HCT116 (cell line): ENCODE measurements at regions not wholly inside any gene's neighbourhood (a gene's known extent, or its start where the extent isn't known, plus 50 kb on each side); places are given as distances from the start of the nearest gene placed in this dataset.

Experiments used
- ATAC-seq: fragments of 200-7000 bp; cut with Tn5 transposase; 2 replicates; pipeline ENCODE4 v1.9.1; 2020; ENCODE audit warnings: mild to moderate bottlenecking, moderate library complexity
- BruUV-seq: library from RNA; stranded (reverse); fragments of 400-500 nt; replicated peaks from 2 replicates; lab custom pipeline; 2021; lab: Mats Ljungman, UMichigan
- CTCF ChIA-PET: fragments of 300-600 bp; sonication (Branson Sonifier 250); formaldehyde crosslinking; loops from one replicate; lab custom pipeline; 2021; ENCODE audit warnings: antibody characterized with exemption; lab: Charles Lee
- POLR2A ChIA-PET: fragments of 300-600, 350-600 bp; sonication (Branson Sonifier 250); formaldehyde crosslinking; loops from one replicate; lab custom pipeline; 2021; ENCODE audit warnings: antibody characterized with exemption; lab: Charles Lee
- RAD21 ChIA-PET, 2 experiments: fragments of 300-600 bp; sonication (Branson Sonifier 250); formaldehyde crosslinking; loops; one replicate each; lab custom pipeline; 2023; ENCODE audit warnings: low total read pairs in 2 of 2; ENCODE audit not compliant: uncharacterized antibody in 2 of 2, unreplicated experiment in 2 of 2, low non-redundant PET in 1 of 2; lab: Charles Lee
- DNase-seq: peaks from one replicate; pipeline ENCODE4 v3.0.0-alpha.2; 2010; ENCODE audit warnings: low read depth, low spot score
- H2AFZ ChIP-seq: fragments of 200-600 bp; shearing (Covaris generic), sonication (generic); 2 replicates; pipeline ENCODE4 v1.6.1; 2017; ENCODE audit warnings: low read depth, mixed run types, mixed read lengths, antibody characterized with exemption, low read length; ENCODE audit not compliant: poor library complexity, severe bottlenecking
- H3K27ac ChIP-seq: 2 replicates; pipeline ENCODE4 v1.5.1; 2012; ENCODE audit warnings: low read depth, low read length
- H3K27me3 ChIP-seq: fragments of 200-600 bp; sonication (generic); 2 replicates; pipeline ENCODE4 v1.6.1; 2016; ENCODE audit warnings: mixed run types, low read length, mixed read lengths; ENCODE audit not compliant: insufficient read depth
- H3K36me3 ChIP-seq, 2 experiments: fragments of 200-500 bp in 1 of 2; fragments of 200-600 bp in 1 of 2; sonication (Bioruptor generic) in 1 of 2; sonication (generic) in 1 of 2; 2 replicates each; pipeline versions ENCODE4 v1.5.1 to v1.6.1; 2014 to 2016; ENCODE audit warnings: low read length in 2 of 2, inconsistent platforms in 1 of 2, mixed read lengths in 1 of 2, mixed run types in 1 of 2; ENCODE audit not compliant: insufficient read depth in 2 of 2, control insufficient read depth in 1 of 2
- H3K4me1 ChIP-seq, 2 experiments: fragments of 200-600 bp in 1 of 2; sonication (generic) in 1 of 2; 2 replicates each; pipeline versions ENCODE4 v1.5.1 to v1.6.1; 2012 to 2017; ENCODE audit warnings: low read length in 2 of 2, inconsistent platforms in 1 of 2, mild to moderate bottlenecking in 1 of 2, mixed read lengths in 1 of 2, mixed run types in 1 of 2, moderate library complexity in 1 of 2; ENCODE audit not compliant: insufficient read depth in 2 of 2, control insufficient read depth in 1 of 2
- H3K4me2 ChIP-seq: fragments of 200-600 bp; sonication (generic); 2 replicates; pipeline ENCODE4 v1.6.1; 2017; ENCODE audit warnings: mixed run types, low read length, mixed read lengths
- H3K4me3 ChIP-seq, 2 experiments: fragments of 200-600 bp in 1 of 2; sonication (generic) in 1 of 2; replicated peaks in 1 of 2; 2 replicates each; pipeline ENCODE4 v1.5.1; 2011 to 2016; ENCODE audit warnings: low read length in 2 of 2, control low read depth in 1 of 2, low read depth in 1 of 2, mild to moderate bottlenecking in 1 of 2, mixed read lengths in 1 of 2, mixed run types in 1 of 2
- H3K79me2 ChIP-seq: fragments of 200-600 bp; sonication (generic); 2 replicates; pipeline ENCODE4 v1.6.1; 2017; ENCODE audit warnings: mild to moderate bottlenecking, mixed run types, low read length, moderate library complexity, mixed read lengths; ENCODE audit not compliant: insufficient read depth
- H3K9ac ChIP-seq: fragments of 200-600 bp; sonication (generic); 2 replicates; pipeline ENCODE4 v1.6.1; 2016; ENCODE audit warnings: low read length, mixed read lengths
- H3K9me2 ChIP-seq: fragments of 200-600 bp; sonication (generic), shearing (Covaris generic); 2 replicates; pipeline ENCODE4 v1.6.1; 2017; ENCODE audit warnings: mixed run types, mild to moderate bottlenecking, moderate library complexity; ENCODE audit not compliant: insufficient read depth
- H3K9me3 ChIP-seq, 2 experiments: fragments of 200-500 bp in 1 of 2; fragments of 200-600 bp in 1 of 2; sonication (Bioruptor generic) in 1 of 2; sonication (generic) in 1 of 2; 2 replicates each; pipeline ENCODE4 v1.6.1; 2014 to 2017; ENCODE audit warnings: low read length in 2 of 2, mixed read lengths in 2 of 2, inconsistent platforms in 1 of 2, low read depth in 1 of 2, mild to moderate bottlenecking in 1 of 2, mixed run types in 1 of 2, moderate library complexity in 1 of 2; ENCODE audit not compliant: control insufficient read depth in 1 of 2, insufficient read depth in 1 of 2
- H4K20me1 ChIP-seq: fragments of 200-600 bp; sonication (generic), shearing (Covaris generic); 2 replicates; pipeline ENCODE4 v1.6.1; 2017; ENCODE audit warnings: mixed run types, mild to moderate bottlenecking, moderate library complexity; ENCODE audit not compliant: insufficient read depth
- ATF3 ChIP-seq: IDR thresholded peaks from 2 replicates; pipeline ENCODE4 v1.6.1; 2012
- CBX3 ChIP-seq: IDR thresholded peaks from 2 replicates; pipeline ENCODE4 v1.6.1; 2012; ENCODE audit warnings: low read depth
- CTCF ChIP-seq, 3 experiments: fragments of 200-600 bp in 1 of 3; sonication (generic) in 1 of 3; IDR thresholded peaks in 2 of 3; conservative IDR thresholded peaks in 1 of 3; 2 replicates each; pipeline ENCODE4 v1.5.1; 2012 to 2017; ENCODE audit warnings: low read depth in 2 of 3, low read length in 2 of 3, antibody characterized with exemption in 1 of 3, borderline replicate concordance in 1 of 3, control low read depth in 1 of 3, mild to moderate bottlenecking in 1 of 3, mixed read lengths in 1 of 3, mixed run types in 1 of 3, moderate library complexity in 1 of 3; ENCODE audit not compliant: insufficient read depth in 1 of 3
- EGR1 ChIP-seq: IDR thresholded peaks from 2 replicates; pipeline ENCODE4 v1.6.1; 2012; ENCODE audit warnings: low read depth
- EZH2phosphoT487 ChIP-seq: fragments of 200-600 bp; IDR thresholded peaks from 2 replicates; pipeline ENCODE4 v1.6.1; 2018; ENCODE audit warnings: antibody characterized with exemption, borderline replicate concordance
- MAX ChIP-seq: IDR thresholded peaks from 2 replicates; pipeline ENCODE4 v1.6.1; 2012
- POLR2A ChIP-seq: IDR thresholded peaks from 2 replicates; pipeline ENCODE4 v1.7.0; 2011; ENCODE audit warnings: borderline replicate concordance; ENCODE audit not compliant: insufficient read depth, insufficient read length; ENCODE audit errors: extremely low read depth
- SP1 ChIP-seq: IDR thresholded peaks from 2 replicates; pipeline ENCODE4 v1.6.1; 2012; ENCODE audit warnings: low read depth
- SRF ChIP-seq: IDR thresholded peaks from 2 replicates; pipeline ENCODE4 v1.6.1; 2012; ENCODE audit warnings: low read depth
- TCF7L2 ChIP-seq: IDR thresholded peaks from 2 replicates; pipeline ENCODE4 v1.7.0; 2011; ENCODE audit warnings: borderline replicate concordance, inconsistent platforms; ENCODE audit not compliant: insufficient read depth, insufficient read length; ENCODE audit errors: extremely low read depth
- YY1 ChIP-seq: IDR thresholded peaks from 2 replicates; pipeline ENCODE4 v1.6.1; 2011; ENCODE audit warnings: low read length, low read depth, moderate library complexity, mild to moderate bottlenecking; ENCODE audit not compliant: insufficient replicate concordance; ENCODE audit errors: extremely low read depth
- ZFX ChIP-seq: fragments of 450-650 bp; IDR thresholded peaks from 2 replicates; pipeline ENCODE4 v1.6.1; 2017
- ZNF274 ChIP-seq: fragments of 200-500 bp; sonication (Bioruptor generic); IDR thresholded peaks from 2 replicates; pipeline ENCODE4 v1.6.1; 2014; ENCODE audit warnings: mild to moderate bottlenecking, low read depth, low read length, inconsistent platforms
- intact Hi-C: fragments of 100-400 bp; cut with micrococcal nuclease; formaldehyde crosslinking; loops from 2 replicates; pipeline ENCODE4 v1.10.0; 2022

- no peak overlapping the region for H3K4me3 ChIP-seq
- H3K9me2 ChIP-seq: no peaks in the 10 kb centered on the region
- no peaks in the 10 kb centered on the region for H3K27me3 ChIP-seq
- ChIA-PET CTCF (no interaction called here), POLR2A (no interaction called here), RAD21 (no interaction called here)
- no peak overlapping the region for H3K9ac ChIP-seq
- H3K9me3 ChIP-seq: no peaks in the 10 kb centered on the region
- 0 out of 4 replicates have a peak, but pooled peaks cover 0 to 2% of the 10 kb centered on the region in 2 experiments for H3K4me1 ChIP-seq
- H3K4me2 ChIP-seq: no peak overlapping the region
- BruUV-seq: no TSS peak
- H3K79me2 ChIP-seq: no peaks in the 10 kb centered on the region
- H3K27ac ChIP-seq: no peak overlapping the region
- TF ChIP-seq SRF (no peak), ZNF274 (no peak), SP1 (no peak), ATF3 (no peak), POLR2A (no peak), TCF7L2 (no peak), CTCF (IDR thresholded peaks at IDR 0.05 in 2 of 3, conservative IDR thresholded peaks at IDR 0.05 in 1 of 3; ENCODE audit: borderline replicate concordance in 1 of 3, insufficient read depth in 1 of 3, low read depth in 2 of 3, low read length in 2 of 3) (no peak), YY1 (no peak), CBX3 (no peak), EZH2phosphoT487 (no peak), MAX (no peak), EGR1 (no peak), ZFX (no peak)
- H3K36me3 ChIP-seq: no peaks in the 10 kb centered on the region
- DNase-seq (no peak), ATAC-seq (no peak)
- intact Hi-C loops: no loop called here
- H4K20me1 ChIP-seq: no peaks in the 10 kb centered on the region
- no peak overlapping the region for H2AFZ ChIP-seq
Measured at GRCh38 chr7:117990834-117991233, 117.6 kb upstream of the CTTNBP2 start.
